Stimulated activated CD8-positive, alpha-beta memory T cell treated with anti-CD3 and anti-CD28 coated beads, Interleukin-7, amount 100 ng/mL, for 48 hours (primary cell): ENCODE measurements at regions not wholly inside any gene's neighbourhood (a gene's known extent, or its start where the extent isn't known, plus 50 kb on each side); places are given as distances from the start of the nearest gene placed in this dataset.
"Not testable (repeated sequence)": the region's sequence is repeated elsewhere in the genome, so short reads cannot be mapped to it uniquely, and the experiment has no call there.

Experiments used
- DNase-seq, 2 donors: peaks; one replicate each; pipeline ENCODE4 v3.0.0-alpha.2; 2020; ENCODE audit warnings: low read depth in 1 of 2; ENCODE audit errors: extremely low read depth in 1 of 2

DNA sequence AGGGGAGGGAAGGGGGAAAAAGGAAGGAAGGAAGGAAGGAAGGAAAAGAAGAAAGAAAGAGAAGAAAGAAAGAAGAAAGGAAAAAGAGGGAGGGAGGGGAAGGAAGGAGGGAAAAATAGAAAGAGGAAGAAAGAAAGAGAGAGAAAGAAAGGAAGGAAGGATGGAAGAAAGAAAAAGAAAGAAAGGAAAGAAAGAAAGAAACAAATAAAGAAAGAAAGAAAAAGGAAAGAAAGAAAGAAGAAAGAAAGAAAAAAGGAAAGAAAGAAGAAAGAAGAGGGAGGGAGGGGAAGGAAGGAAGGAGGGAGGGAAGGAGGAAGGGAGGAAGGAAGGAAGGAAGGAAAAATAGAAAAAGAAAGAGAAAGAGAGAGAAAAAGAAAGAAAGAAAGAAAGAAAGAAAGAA lies 315.8 kb upstream of the PIK3C3 start:
- DNase-seq = no peak

DNA sequence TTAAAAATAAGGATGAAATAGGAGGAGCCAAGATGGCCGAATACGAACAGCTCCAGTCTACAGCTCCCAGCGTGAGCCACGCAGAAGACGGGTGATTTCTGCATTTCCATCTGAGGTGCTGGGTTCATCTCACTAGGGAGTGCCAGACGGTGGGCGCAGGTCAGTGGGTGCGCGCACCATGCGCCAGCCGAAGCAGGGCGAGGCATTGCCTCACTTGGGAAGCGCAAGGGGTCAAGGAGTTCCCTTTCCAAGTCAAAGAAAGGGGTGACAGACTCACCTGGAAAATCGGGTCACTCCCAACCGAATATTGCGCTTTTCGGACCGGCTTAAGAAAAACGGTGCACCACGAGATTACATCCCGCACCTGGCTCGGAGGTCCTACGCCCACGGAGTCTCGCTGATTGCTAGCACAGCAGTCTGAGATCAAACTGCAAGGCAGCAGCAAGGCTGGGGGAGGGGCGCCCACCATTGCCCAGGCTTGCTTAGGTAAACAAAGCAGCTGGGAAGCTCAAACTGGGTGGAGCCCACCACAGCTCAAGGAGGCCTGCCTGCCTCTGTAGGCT lies 323.2 kb upstream of the PIK3C3 start:
- not testable (repeated sequence) for DNase-seq

DNA sequence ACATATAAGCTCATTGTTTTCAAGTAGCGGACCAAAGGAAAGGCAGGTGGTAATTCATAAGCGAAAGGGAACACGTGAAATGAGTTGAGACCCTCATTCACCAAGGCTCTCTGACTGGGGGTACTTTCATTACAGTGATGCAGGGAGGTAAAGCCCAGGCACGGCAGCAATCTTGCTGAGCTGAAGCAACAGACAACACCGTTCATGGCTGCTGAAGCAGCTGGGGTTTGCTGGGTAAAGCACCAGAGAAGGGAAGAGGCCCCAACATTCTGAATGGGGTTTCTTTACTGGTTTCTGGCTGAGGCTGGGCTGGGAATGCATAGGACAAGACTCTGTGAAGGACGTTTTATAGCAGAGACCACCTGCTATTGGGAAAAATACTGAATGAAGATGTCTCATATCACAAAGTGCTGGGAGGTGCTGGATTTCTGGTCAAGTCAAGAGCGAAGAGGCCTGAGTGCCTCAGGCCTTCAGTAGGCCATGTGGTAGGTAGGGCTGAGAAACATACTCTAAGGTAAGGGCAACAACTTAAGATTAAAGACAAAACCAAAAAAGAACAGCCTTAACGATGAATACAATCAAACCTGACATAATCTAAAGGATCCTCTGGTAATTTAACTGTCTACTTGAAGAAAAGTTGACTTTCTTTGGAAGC lies 324.7 kb upstream of the PIK3C3 start:
- no peak for DNase-seq

DNA sequence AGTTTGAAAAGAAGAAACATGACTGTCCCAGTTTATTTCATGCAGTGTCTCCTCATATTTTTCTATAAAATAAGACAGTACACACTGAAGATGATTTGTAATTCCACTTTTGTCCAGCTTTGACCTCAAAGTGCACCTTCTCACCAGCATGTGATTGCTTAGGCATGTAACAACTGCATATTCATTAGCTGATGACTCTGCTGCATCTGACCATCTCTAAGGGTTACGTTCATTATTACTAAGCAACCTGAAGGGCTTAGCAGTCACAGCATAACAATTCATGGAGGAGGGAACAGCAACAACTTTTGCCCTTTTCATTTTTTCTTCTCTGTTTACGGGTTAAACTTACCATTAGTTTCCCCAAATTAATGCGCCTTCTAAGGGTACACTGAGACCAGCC lies 330.6 kb upstream of the PIK3C3 start:
- no peak for DNase-seq

DNA sequence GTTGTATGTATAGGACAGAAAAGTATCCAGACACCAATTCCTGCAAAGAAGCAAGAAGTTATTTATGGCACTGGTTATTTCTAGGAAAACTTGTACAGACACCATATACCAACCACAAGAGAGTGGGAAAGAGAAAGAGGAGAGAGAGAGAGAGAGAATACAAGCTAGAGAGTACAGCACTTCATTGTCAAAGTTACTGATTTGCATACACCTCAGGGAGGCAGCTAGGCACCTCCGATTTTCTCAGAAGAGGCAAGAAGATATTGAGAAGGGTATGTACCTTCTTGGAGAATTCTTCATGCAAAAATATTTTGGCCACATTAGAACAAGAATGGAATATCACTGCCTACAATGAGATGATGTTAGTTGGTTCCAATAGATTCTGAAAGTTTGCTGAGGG lies 333.9 kb upstream of the PIK3C3 start:
- DNase-seq = no peak

DNA sequence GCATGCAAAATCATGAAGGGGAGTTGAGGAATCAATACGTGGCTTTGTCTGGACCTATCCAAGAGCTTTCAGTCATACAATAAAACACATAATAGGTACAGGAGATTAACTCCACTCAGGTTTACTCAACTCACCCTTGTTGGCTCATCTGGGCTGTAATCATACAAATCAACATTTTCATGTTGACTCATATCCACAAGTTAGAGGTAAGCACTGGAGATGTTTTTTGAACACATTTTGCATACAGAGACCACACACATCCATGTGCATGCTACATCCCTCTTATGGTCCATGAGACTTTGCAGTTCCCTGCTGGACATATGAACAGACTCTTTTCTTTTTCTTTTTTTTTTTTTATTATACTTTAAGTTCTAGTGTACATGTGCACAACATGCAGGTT lies 336.9 kb upstream of the PIK3C3 start:
- no peak for DNase-seq

DNA sequence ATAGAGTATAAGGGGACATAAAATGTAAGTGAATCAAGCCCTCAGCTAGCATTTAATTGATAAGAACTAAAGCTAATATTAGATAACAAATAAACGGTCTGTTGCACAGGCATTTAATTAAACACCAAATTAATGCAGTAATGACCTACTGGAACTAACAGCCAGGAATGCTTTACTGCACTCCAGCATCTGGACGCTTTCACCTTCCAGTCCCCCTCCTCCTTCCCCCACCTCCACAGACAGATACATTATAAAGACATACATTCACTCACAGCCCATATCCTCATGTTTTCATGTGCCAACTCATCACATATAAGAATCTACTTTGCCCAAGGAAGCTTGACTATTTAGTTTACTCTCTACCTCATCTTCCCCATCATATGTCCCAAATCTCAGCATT lies 337.4 kb upstream of the PIK3C3 start:
- DNase-seq = no peak

DNA sequence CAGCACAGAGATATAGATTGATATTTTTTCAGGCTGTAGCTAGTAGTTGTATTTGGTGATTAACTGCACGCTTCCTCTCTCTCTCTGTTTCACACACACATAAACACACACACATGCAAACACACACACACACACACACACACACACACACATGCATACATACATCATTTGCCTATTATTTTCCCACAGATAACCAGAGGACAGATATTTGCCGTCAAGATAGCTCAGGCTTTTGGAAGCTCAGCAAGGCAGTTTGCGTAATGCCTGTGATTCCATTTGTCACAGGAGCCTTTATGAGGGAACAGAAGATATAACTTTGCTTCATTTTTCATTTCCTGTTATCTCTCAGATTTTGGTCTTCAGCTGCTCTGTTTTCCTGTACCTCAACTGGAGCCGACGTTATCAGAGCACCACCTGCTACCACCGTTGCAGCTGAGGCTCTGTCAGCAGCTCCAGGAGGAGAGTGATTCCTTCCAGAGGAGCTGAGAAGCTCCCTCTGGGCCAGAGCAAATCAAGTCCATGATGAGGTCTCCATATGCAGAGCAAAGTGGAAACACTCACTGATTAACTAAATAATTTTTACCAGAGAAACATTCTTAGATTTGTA lies 341.9 kb upstream of the PIK3C3 start:
- DNase-seq = no peak

DNA sequence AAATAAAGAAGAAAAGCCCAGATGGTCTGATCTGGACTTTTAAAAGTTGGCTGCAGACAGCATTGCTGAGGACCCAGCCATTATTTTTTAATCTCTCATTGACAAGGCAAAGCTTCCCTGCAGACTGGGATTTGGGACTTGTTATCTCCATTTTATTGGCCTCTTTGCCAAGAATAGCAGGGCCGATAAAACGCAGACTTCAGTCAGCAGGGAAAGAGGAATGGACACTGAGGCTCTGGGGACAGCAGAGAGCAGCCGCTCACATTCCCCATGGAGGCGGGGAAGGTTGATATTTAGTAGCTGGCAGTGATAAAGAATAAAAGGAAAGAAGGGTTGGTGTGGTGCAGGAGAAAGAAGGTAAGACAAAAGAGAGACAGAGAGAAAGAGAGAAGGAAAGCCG lies 350.1 kb upstream of the PIK3C3 start:
- DNase-seq = no peak

DNA sequence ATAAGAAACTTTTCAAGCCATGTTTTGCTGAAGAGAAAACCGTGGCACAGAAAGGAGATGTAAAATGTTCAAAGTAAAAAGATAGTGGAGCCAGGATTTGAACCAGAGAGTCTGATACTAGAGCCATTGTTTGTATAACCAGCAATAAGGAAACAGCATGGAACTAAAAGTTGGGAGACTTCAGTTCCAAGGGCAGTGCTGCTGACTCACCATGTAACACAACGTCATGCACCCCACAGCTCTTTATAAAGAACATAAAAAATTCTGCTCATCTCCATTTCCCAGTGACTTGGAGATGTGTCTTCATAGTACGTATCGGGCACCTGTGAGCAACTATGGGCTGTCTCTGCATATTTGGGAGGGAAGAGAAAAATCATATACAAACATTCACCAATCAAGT lies 353.0 kb upstream of the PIK3C3 start:
- no peak for DNase-seq

DNA sequence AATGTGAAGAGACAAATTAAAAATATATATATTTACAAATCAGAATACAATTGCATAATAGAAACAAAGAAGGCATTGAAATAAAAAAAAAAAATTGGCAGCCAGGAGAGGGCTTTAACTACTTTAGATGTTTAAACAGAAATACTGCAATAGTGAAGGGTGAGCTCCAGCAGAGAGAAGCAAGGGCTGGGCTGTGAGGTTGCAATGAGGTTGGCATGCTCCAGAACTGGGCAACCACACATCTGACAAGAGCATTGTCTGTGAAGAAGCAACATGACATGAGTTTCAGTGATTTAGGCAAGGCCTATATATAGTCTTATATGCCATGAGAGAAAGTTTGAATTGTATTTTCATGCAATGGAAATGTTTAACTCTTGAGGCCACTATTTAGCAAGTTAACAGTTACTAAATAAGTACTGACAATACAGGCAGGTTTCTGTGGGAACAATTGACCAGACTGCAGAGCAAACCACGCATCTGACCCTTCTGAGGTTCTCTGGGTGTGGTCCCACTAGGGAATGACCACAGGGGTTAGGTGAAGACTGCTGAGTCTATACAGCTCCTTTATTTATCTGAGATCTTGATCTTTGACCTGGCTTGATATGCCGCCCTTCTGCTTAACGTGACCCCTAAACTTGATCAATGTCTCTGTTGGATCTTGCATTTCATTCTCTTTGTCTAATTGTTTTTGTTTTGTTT lies 354.2 kb upstream of the PIK3C3 start:
- no peak for DNase-seq

DNA sequence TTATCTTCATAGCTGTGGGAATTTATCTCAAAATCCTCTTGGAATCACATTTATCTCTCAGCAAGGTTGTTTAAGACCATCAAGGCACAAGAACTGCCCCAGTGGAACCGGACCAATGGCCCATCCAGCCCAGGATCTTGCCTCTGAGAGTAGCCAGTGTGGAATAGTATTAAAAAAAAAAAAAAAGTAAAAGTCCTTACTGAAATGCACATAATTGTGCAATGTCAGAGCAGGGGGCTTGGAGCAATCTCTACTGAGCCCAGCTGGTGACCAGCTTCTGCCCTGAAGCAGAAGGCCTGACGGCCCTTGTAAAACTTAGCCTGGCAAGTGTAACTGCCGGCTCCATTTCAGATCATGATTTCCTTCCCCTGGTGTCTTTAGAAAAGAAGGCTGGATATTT lies 355.6 kb upstream of the PIK3C3 start:
- no peak for DNase-seq

DNA sequence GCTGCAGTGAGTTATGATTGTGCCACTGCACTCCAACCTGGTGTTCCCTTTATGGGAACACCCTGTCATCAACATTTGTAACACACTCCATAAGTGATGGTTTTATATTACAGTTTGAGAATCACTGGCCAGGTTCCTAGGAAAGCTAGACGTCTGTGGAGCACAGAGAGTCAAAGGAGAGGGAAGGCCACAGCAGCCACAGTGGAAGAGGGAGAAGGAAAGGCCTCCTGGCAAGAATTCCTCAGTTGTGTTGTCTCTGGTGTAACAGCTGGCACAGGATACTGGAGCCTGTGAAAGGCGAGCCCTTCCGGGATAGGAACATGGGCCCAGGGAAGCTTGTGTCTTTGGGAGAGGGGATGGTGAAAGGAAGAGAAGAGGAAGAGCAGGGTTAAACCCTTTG lies 360.5 kb upstream of the PIK3C3 start:
- no peak for DNase-seq

DNA sequence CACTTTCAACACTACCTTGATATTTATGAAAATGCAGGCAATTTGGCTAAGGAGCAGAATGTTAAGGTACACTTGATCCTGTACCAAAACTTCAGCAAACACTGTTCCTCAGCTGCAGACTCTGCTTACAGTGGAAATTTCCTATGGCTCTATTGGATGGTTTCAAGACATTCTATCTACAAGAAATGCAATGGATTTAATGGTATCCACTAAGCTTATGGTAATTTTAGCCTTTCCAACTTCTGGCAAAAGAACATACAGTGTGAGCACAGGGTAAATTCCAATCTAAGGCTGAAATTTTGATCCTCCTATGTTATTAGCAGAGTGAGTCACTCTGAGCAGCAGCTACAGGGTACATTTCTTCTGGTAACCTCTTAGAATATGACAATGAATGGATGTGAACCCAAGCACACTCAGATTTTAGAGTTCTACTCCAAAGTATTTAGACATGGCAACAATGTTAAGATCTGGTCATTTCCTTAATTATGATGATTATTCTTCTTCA lies 361.8 kb upstream of the PIK3C3 start:
- DNase-seq = no peak

DNA sequence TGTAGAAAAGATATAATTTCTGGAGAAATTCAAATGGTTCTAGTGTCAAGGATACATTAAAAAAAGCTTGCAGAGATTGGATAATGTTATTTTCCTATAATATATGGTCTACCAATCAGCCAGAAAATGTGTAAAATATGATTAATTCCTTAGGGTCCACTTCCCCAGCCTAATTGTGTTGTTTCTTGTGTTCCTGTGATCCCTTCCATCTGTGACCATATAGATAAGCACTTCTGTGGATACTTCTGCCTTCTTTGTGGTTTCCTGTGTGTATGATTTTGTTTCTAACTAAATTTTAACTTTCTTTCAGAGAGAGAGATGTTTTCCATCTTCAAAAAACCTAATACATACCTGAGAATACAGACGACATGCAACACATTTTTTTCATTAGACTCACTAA lies 367.1 kb upstream of the PIK3C3 start:
- DNase-seq = no peak

DNA sequence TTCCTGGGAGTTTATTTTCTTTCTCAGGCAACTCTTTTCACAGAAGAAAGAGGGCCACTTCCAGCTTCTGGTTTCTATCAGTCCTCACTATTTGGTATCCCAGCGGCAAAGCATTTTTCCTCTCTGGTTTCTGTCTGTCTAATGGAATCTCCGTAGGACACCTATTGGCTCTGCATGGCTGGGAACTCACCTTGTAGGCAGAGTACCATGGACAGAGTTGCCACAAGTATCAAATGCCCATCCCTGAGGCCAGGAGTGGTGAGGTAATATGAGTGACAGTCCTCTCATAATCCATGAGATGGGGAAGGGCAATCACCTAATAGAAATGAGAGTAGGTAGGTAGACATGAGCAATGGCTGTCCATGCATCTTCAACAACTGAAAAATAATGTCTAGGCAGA lies 369.5 kb upstream of the PIK3C3 start:
- no peak for DNase-seq

DNA sequence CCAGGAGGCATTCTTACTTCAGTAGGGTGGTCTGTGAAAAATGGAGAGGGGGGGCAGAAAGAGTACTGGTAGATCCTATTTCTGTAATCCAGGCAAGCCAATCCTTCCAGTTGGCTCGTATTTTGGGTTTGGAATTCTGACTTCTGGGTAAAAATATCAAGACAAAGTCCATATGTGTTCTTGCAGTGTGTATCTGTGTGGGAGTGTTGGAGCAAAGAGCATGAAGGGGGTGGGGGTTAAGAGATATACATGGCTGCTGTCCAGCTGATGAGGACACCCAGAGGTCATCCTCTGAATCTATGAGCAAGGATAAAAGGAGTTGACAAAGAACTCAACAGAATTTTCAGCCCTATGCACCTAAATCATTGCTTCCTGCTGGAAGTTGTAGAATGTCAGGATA lies 375.8 kb upstream of the PIK3C3 start:
- DNase-seq = no peak

DNA sequence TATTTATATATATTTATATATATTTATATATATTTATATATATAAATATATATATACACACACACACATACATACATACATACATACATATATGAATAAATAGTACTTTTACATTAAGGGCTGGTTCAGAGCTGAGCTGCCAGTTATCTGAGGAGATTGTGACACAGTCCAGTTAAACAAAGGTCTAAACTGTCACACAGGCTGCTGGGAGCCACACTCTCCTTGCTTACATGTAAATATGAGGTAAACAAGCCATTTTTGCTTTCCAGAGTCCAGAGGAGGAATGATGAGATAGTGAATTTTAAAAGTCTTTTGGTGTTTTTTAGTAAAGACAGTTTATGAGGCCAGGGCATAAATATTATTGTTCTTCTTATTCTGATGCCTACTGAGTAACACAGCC lies 377.5 kb upstream of the PIK3C3 start:
- no peak for DNase-seq

DNA sequence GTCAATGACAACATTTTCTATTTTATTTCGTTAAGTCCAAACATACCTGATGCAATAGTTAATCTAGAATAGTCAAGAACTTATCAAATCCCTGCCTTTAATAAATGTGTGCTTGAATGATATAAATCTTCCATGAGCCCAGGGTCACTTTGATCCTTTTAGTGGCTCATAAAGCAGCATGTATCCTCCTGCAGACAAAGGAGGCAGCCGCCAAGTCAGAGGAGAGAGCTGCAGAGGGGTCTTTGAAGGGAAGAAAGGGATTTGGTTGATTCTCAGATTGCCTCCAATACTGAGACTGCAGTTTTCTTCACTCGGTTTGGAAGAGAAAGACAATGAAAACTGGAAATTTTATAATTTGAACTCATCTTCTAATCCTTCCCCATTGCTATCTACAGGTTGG lies 378.4 kb upstream of the PIK3C3 start:
- no peak for DNase-seq

DNA sequence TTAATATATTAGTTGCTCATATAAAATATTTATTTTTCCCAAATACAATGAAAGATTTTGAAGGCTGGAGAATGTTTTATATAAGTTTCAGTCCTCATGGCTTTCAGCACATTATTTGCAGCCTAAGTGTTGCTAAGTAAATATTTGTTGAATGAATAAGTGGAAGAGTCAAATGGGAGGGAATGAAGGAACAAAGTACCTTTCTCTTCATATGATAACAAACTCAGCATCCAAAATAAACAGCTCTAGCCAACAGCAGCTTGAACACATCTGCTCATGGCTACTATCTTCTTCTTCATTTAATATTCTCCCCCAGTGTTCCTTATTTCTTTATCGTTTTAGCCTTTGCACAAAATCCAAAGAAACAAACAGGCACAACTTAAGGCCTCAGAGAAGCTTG lies 385.2 kb upstream of the PIK3C3 start:
- no peak for DNase-seq

DNA sequence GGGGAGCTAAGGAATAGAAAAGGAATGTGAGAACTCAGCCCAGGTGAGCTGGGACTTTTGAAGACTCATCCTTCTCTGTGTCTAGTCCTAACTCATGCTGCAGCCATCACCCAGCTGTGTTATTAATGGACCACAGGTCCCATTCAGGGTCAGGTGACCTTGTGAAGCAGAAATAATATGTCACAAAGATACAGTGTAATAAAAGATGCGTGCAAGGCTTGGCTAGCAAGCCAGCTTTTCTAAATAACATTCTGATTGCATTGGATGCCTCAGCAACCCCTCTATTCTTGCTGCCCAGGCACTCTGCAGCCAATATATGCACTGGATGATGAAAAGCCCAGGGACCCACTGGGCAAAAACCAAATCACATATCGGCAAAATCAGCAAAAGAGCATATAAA lies 393.1 kb upstream of the PIK3C3 start:
- no peak for DNase-seq

DNA sequence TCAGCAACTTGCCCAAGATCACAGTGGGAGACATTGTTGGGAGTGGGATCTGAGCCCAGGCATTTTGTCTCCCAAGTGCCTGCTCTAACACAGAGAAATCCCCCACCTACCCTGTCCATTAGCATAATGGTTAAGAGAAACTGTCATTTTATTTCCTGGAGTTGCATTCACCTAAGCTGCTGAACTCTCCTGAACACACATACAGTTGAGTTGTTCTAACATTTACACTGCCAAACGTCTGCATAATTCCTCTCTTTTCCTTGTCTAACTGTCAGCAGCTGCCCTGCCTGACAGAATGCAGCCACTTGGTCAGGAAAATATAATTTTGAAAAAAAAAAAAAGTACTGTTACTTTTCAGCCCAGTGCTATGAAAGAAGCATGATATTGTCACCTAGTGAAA lies 396.3 kb upstream of the PIK3C3 start:
- no peak for DNase-seq
